Loucy (cell line): ENCODE measurements at regions not wholly inside any gene's neighbourhood (a gene's known extent, or its start where the extent isn't known, plus 50 kb on each side); places are given as distances from the start of the nearest gene placed in this dataset.

ENCODE experiments used
- H2AFZ ChIP-seq: fragments of 200-600 bp; sonication (generic); 2 replicates; pipeline ENCODE4 v1.6.0; 2016; ENCODE audit warnings: antibody characterized with exemption, mild to moderate bottlenecking, low read length, moderate library complexity
- H3F3A ChIP-seq: fragments of 200-600 bp; 2 replicates; pipeline ENCODE4 v1.6.0; 2016; ENCODE audit warnings: antibody characterized with exemption, low read depth, mild to moderate bottlenecking
- H3K27me3 ChIP-seq: fragments of 200-600 bp; sonication (generic); 2 replicates; pipeline ENCODE4 v1.6.1; 2014; ENCODE audit warnings: low read length, mild to moderate bottlenecking; ENCODE audit not compliant: insufficient read depth, poor library complexity, severe bottlenecking
- H3K36me3 ChIP-seq: fragments of 200-600 bp; sonication (generic); 2 replicates; pipeline ENCODE4 v1.6.1; 2016; ENCODE audit warnings: low read length; ENCODE audit not compliant: insufficient read depth
- H3K4me1 ChIP-seq: fragments of 200-600 bp; sonication (generic); 2 replicates; pipeline ENCODE4 v1.5.1; 2014; ENCODE audit warnings: low read length, mild to moderate bottlenecking; ENCODE audit not compliant: insufficient read depth, poor library complexity, severe bottlenecking
- H3K4me2 ChIP-seq: fragments of 200-600 bp; sonication (generic); 2 replicates; pipeline ENCODE4 v1.6.0; 2014; ENCODE audit warnings: antibody characterized with exemption, low read length, low read depth, mild to moderate bottlenecking; ENCODE audit not compliant: poor library complexity, severe bottlenecking
- H3K4me3 ChIP-seq: fragments of 200-600 bp; sonication (generic); 2 replicates; pipeline ENCODE4 v1.5.1; 2014; ENCODE audit warnings: low read length, mild to moderate bottlenecking, mixed read lengths; ENCODE audit not compliant: poor library complexity, severe bottlenecking
- H3K79me2 ChIP-seq: fragments of 200-600 bp; sonication (generic); 2 replicates; pipeline ENCODE4 v1.6.1; 2014; ENCODE audit warnings: low read length; ENCODE audit not compliant: insufficient read depth
- H3K9ac ChIP-seq: fragments of 200-600 bp; sonication (generic); 2 replicates; pipeline ENCODE4 v1.6.0; 2014; ENCODE audit warnings: mild to moderate bottlenecking, low read depth, low read length, moderate library complexity; ENCODE audit not compliant: poor library complexity, severe bottlenecking
- H3K9me2 ChIP-seq: fragments of 200-600 bp; sonication (generic); replicated peaks from 2 replicates; pipeline ENCODE4 v1.6.1; 2016; ENCODE audit warnings: low read depth, low read length, mixed read lengths
- H3K9me3 ChIP-seq: fragments of 200-600 bp; sonication (generic); 2 replicates; pipeline ENCODE4 v1.6.1; 2014; ENCODE audit warnings: mild to moderate bottlenecking, antibody characterized with exemption, low read length, low read depth; ENCODE audit not compliant: insufficient read depth
- H4K20me1 ChIP-seq: fragments of 200-600 bp; sonication (generic); 2 replicates; pipeline ENCODE4 v1.6.0; 2014; ENCODE audit warnings: antibody characterized with exemption, low read length, mild to moderate bottlenecking; ENCODE audit not compliant: insufficient read depth, poor library complexity, severe bottlenecking
- EZH2phosphoT487 ChIP-seq: fragments of 200-600 bp; IDR thresholded peaks from 2 replicates; pipeline ENCODE4 v1.6.1; 2018; ENCODE audit warnings: antibody characterized with exemption, mild to moderate bottlenecking, moderate library complexity, borderline replicate concordance
- TF ChIP-seq, protein P1 (sequence below): fragments of 200-600 bp; sonication (generic); conservative IDR thresholded peaks from 2 replicates; pipeline ENCODE4 v1.5.1; 2014; ENCODE audit warnings: mild to moderate bottlenecking, antibody characterized with exemption, low read length

- no peaks in the 10 kb centered on the region for H3K79me2 ChIP-seq
These were observed 149.5 kb upstream of the CITED2 start for GRCh38 chr6:139523986-139524385.

GRCh38 chr6:139522511-139523220 is 148.2 kb upstream of the CITED2 start:
- no peaks in the 10 kb centered on the region for H3K79me2 ChIP-seq
- TF ChIP-seq EZH2phosphoT487: no peak
- TF ChIP-seq, protein P1, sequence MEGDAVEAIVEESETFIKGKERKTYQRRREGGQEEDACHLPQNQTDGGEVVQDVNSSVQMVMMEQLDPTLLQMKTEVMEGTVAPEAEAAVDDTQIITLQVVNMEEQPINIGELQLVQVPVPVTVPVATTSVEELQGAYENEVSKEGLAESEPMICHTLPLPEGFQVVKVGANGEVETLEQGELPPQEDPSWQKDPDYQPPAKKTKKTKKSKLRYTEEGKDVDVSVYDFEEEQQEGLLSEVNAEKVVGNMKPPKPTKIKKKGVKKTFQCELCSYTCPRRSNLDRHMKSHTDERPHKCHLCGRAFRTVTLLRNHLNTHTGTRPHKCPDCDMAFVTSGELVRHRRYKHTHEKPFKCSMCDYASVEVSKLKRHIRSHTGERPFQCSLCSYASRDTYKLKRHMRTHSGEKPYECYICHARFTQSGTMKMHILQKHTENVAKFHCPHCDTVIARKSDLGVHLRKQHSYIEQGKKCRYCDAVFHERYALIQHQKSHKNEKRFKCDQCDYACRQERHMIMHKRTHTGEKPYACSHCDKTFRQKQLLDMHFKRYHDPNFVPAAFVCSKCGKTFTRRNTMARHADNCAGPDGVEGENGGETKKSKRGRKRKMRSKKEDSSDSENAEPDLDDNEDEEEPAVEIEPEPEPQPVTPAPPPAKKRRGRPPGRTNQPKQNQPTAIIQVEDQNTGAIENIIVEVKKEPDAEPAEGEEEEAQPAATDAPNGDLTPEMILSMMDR: no peak
- H3K4me2 ChIP-seq: no peak overlapping the region
- no peak overlapping the region for H2AFZ ChIP-seq
- H4K20me1 ChIP-seq: no peaks in the 10 kb centered on the region
- H3F3A ChIP-seq: no peaks in the 10 kb centered on the region
- H3K9me3 ChIP-seq: no peaks in the 10 kb centered on the region
- no peak overlapping the region for H3K9ac ChIP-seq
- no peaks in the 10 kb centered on the region for H3K36me3 ChIP-seq
- H3K4me3 ChIP-seq: no peak overlapping the region
- H3K27me3 ChIP-seq: no peaks in the 10 kb centered on the region
- H3K4me1 ChIP-seq: no peaks in the 10 kb centered on the region
- H3K9me2 ChIP-seq: no peaks in the 10 kb centered on the region

More at GRCh38 chr6:139523986-139524385, 149.5 kb upstream of the CITED2 start:
- no peaks in the 10 kb centered on the region for H3F3A ChIP-seq
- no peaks in the 10 kb centered on the region for H3K36me3 ChIP-seq
- H3K4me1 ChIP-seq: no peaks in the 10 kb centered on the region
- H4K20me1 ChIP-seq: no peaks in the 10 kb centered on the region
- H3K27me3 ChIP-seq: no peaks in the 10 kb centered on the region
- H3K4me2 ChIP-seq: no peak overlapping the region
- H3K9me3 ChIP-seq: no peaks in the 10 kb centered on the region
- H2AFZ ChIP-seq: no peak overlapping the region
- TF ChIP-seq, protein P1: no peak
- TF ChIP-seq EZH2phosphoT487: no peak
- no peak overlapping the region for H3K9ac ChIP-seq
- H3K9me2 ChIP-seq: no peaks in the 10 kb centered on the region
- H3K4me3 ChIP-seq: no peak overlapping the region

- Histone ChIP-seq H3K9me3 (no peaks in the 10 kb centered on the region), H4K20me1 (no peaks in the 10 kb centered on the region), H3K36me3 (no peaks in the 10 kb centered on the region), H3K4me3 (no peak overlapping the region), H3K79me2 (no peaks in the 10 kb centered on the region), H3K9me2 (no peaks in the 10 kb centered on the region), H2AFZ (no peak overlapping the region), H3F3A (no peaks in the 10 kb centered on the region), H3K27me3 (no peaks in the 10 kb centered on the region), H3K4me2 (no peak overlapping the region), H3K9ac (no peak overlapping the region), H3K4me1 (no peaks in the 10 kb centered on the region)
- TF ChIP-seq EZH2phosphoT487: no peak
- TF ChIP-seq, protein P1: no peak
These were observed 146.9 kb upstream of the CITED2 start for GRCh38 chr6:139521338-139521737.
